GF-D8 (cell line): ENCODE measurements at regions not wholly inside any gene's neighbourhood (a gene's known extent, or its start where the extent isn't known, plus 50 kb on each side); places are given as distances from the start of the nearest gene placed in this dataset.
"Not testable (repeated sequence)": the region's sequence is repeated elsewhere in the genome, so short reads cannot be mapped to it uniquely, and the experiment has no call there.

Experiments used
- DNase-seq: peaks from one replicate; lab custom pipeline; 2025; lab: John Stamatoyannopoulos, UW

- no peak for DNase-seq
Measured at GRCh38 chr12:46492471-46493085, 120.0 kb upstream of the SLC38A2 start.

GRCh38 chr12:46491548-46491947 lies 119.0 kb upstream of the SLC38A2 start:
- DNase-seq, result no peak

- DNase-seq, result no peak
Measured at GRCh38 chr12:46490635-46491034, 118.1 kb upstream of the SLC38A2 start.

GRCh38 chr12:46489951-46490388 lies 117.4 kb upstream of the SLC38A2 start:
- no peak for DNase-seq

GRCh38 chr12:46487567-46488131 lies 115.1 kb upstream of the SLC38A2 start:
- peak; percentile 76 for DNase-seq

- DNase-seq, result no peak
Measured at GRCh38 chr12:46486588-46486987, 114.0 kb upstream of the SLC38A2 start.

GRCh38 chr12:46485853-46486252 lies 113.3 kb upstream of the SLC38A2 start:
- DNase-seq, result no peak

- no peak for DNase-seq
Measured at GRCh38 chr12:46484396-46485061, 112.0 kb upstream of the SLC38A2 start.

- no peak for DNase-seq
Measured at GRCh38 chr12:46483572-46484395, 111.2 kb upstream of the SLC38A2 start.

GRCh38 chr12:46480724-46481123 lies 108.2 kb upstream of the SLC38A2 start:
- DNase-seq, result no peak

GRCh38 chr12:46480316-46480715 lies 107.7 kb upstream of the SLC38A2 start:
- no peak for DNase-seq

GRCh38 chr12:46478123-46478522 lies 105.5 kb upstream of the SLC38A2 start:
- no peak for DNase-seq

GRCh38 chr12:46477541-46477940 lies 105.0 kb upstream of the SLC38A2 start:
- DNase-seq, result no peak

- DNase-seq, result no peak
Measured at GRCh38 chr12:46475972-46476645, 103.5 kb upstream of the SLC38A2 start.

GRCh38 chr12:46474385-46474784 lies 101.8 kb upstream of the SLC38A2 start:
- DNase-seq, result not testable (repeated sequence)

- peak; percentile 76 for DNase-seq
Measured at GRCh38 chr12:46473634-46474329, 101.2 kb upstream of the SLC38A2 start.

- no peak for DNase-seq
Measured at GRCh38 chr12:46472893-46473633, 100.5 kb upstream of the SLC38A2 start.

GRCh38 chr12:46472144-46472705 lies 99.7 kb upstream of the SLC38A2 start:
- DNase-seq, result no peak

- no peak for DNase-seq
Measured at GRCh38 chr12:46471404-46471803, 98.8 kb upstream of the SLC38A2 start.

GRCh38 chr12:46470975-46471374 lies 98.4 kb upstream of the SLC38A2 start:
- no peak for DNase-seq
